DOHH2 (cell line): ENCODE measurements at regions not wholly inside any gene's neighbourhood (a gene's known extent, or its start where the extent isn't known, plus 50 kb on each side); places are given as distances from the start of the nearest gene placed in this dataset.
"Not testable (repeated sequence)": the region's sequence is repeated elsewhere in the genome, so short reads cannot be mapped to it uniquely, and the experiment has no call there.

Source experiments
- CTCF ChIP-seq: fragments of 200-600 bp; sonication (generic); IDR thresholded peaks from one replicate; pipeline ENCODE4 v1.5.1; 2014; ENCODE audit warnings: antibody characterized with exemption, mild to moderate bottlenecking, low read depth, low read length; ENCODE audit not compliant: poor library complexity, severe bottlenecking
- EZH2phosphoT487 ChIP-seq: fragments of 200-600 bp; sonication (generic); IDR thresholded peaks from 2 replicates; pipeline ENCODE4 v1.6.1; 2017; ENCODE audit warnings: borderline replicate concordance, mild to moderate bottlenecking, antibody characterized with exemption, low read length, moderate library complexity, mixed read lengths

- TF ChIP-seq CTCF, EZH2phosphoT487: not testable (repeated sequence)
Measured at GRCh38 chr6:58128549-58128948, 811.1 kb downstream of the PRIM2 start.
